Keratinocyte (primary cell): ENCODE measurements at regions not wholly inside any gene's neighbourhood (a gene's known extent, or its start where the extent isn't known, plus 50 kb on each side); places are given as distances from the start of the nearest gene placed in this dataset.

ENCODE experiments used
- EZH2 ChIP-seq: IDR thresholded peaks from one replicate; pipeline ENCODE4 v1.6.1; 2012; ENCODE audit warnings: inconsistent platforms, mild to moderate bottlenecking, low read length, moderate library complexity
- TF ChIP-seq, protein P1 (sequence below), 3 experiments: IDR thresholded peaks in 1 of 3; conservative IDR thresholded peaks in 1 of 3; optimal IDR thresholded peaks in 1 of 3; 2 replicates in 2 of 3; 3 replicates in 1 of 3; pipeline versions ENCODE3 to v1.5.1; 2011; ENCODE audit warnings: low read length in 3 of 3, mild to moderate bottlenecking in 3 of 3, moderate library complexity in 2 of 3, control low read depth in 1 of 3, inconsistent platforms in 1 of 3; ENCODE audit not compliant: insufficient read depth in 2 of 3; ENCODE audit errors: extremely low read depth in 1 of 3

DNA sequence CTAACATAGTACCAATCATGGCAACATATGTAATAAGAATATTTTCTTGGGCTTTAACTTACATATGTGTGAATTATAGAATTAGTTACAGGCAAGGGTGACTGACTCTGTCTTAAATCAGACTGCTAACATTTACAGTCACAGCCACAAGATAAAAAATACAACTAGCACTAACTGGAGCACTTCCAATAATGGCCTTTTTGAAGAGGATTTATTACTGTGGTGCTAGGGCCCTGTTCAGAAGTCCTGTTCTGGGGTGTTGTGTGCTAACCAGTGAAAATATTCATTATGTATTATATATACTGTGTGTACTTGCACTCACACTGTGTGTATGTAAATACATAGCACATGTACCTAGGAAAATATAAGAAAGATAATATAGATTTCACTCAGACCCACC is 1611.2 kb downstream of the PCDH18 start:
- TF ChIP-seq, protein P1, sequence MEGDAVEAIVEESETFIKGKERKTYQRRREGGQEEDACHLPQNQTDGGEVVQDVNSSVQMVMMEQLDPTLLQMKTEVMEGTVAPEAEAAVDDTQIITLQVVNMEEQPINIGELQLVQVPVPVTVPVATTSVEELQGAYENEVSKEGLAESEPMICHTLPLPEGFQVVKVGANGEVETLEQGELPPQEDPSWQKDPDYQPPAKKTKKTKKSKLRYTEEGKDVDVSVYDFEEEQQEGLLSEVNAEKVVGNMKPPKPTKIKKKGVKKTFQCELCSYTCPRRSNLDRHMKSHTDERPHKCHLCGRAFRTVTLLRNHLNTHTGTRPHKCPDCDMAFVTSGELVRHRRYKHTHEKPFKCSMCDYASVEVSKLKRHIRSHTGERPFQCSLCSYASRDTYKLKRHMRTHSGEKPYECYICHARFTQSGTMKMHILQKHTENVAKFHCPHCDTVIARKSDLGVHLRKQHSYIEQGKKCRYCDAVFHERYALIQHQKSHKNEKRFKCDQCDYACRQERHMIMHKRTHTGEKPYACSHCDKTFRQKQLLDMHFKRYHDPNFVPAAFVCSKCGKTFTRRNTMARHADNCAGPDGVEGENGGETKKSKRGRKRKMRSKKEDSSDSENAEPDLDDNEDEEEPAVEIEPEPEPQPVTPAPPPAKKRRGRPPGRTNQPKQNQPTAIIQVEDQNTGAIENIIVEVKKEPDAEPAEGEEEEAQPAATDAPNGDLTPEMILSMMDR (optimal IDR thresholded peaks at IDR 0.05 in 1 of 3, IDR thresholded peaks at IDR 0.05 in 1 of 3, conservative IDR thresholded peaks at IDR 0.05 in 1 of 3; ENCODE audit: extremely low read depth in 1 of 3, insufficient read depth in 2 of 3, low read length in 3 of 3) = no peak
- no peak for TF ChIP-seq EZH2
